SHP77 treated with DMSO at 0.1 percent for 48 hours (cell line): ENCODE measurements at regions not wholly inside any gene's neighbourhood (a gene's known extent, or its start where the extent isn't known, plus 50 kb on each side); places are given as distances from the start of the nearest gene placed in this dataset.
"Not testable (repeated sequence)": the region's sequence is repeated elsewhere in the genome, so short reads cannot be mapped to it uniquely, and the experiment has no call there.

ENCODE experiments used
- DNase-seq: peaks from one replicate; lab custom pipeline; 2025; lab: John Stamatoyannopoulos, UW

DNA sequence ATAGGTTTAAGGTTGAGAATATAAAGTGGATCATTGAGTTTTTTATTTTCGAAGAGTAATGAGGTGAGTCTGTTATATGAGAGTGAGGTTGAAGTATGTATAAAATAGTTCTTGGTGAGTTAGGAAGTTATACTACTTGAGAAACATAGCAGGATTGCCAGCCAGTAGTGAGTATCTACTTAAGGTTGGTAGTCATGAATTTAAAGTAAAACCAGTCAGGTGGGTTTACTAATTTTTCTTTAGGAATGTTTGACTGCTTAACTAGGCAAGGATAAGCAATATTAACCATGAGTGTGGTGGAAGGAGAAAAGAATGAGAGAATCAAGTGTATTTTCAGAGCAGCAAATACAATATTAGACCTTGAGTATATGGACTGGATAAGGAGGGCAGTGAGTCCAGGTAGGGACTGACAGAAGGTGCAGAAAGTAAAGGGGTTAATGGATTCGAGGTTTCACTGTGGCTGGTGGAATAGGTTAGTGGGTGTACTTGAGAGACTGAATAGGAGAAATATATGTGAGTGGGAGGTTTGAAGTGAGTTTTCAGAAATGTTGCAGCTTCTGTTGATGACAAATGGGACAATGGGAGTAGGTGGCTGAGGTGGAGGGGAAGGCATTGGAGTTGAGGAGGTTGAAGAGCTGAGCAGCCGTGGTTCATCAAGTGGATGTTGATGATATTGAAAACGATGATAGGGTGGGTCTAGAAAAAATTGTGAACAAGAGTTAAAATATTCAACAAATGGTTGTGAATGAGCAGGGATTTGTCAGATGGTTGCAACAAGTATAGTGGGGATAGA, 232.5 kb upstream of the ASCC3 start:
- no peak for DNase-seq

DNA sequence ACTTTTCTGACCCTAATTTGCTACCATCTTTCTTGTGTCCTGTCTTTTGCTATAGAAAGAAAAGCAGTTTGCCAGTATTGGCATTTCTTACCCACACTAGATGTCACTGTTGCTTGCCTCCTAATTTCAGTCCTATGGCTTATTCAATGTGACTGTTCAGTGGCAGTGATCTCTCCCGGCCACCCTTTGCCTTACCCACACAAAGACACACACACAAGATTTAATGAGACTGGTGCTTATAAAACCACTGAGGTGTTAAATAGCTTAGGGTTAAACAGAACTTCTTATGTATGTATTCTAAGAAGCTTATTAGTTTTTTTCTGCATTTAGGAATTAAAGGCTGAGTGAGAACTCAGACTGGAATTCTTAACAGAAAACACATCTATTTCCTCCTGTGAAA, 233.6 kb upstream of the ASCC3 start:
- peak; percentile 74 for DNase-seq

- DNase-seq: no peak
Measured at GRCh38 chr6:101116337-101116736, 235.2 kb upstream of the ASCC3 start.

DNA sequence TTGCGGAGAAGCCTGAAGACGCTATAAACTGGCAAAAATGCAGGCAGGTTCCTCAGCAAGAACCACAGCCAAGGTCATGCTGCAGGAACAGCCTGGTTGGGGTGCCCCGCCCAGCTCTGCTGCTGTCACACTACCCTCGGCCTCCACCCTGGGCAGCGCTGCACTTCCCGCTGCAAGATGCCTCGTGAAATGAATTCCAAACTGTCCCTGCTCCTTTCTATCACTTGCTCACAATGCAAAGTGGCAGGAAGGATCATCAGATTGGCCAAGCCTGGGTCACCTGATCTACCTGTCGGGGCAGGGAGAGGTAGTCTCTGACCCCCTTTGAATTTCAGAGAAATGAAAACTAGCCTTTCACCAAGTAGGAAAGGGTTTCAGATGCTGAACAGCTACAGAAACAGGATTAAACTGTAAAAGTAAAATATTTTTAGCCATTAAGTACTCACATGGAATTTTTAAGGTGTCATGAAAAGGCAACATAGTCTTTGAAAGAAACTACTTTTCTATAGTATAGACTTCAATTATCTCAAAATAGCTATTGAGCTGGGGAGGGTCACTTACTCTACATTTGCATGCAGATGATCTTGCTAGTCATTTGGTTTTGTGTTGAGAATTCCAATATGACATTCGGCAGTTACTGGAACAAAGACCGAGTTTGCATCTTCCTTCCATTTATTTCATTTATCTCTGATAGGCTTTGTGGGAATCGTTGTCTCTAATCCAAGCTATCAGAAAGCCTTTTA, 236.4 kb upstream of the ASCC3 start:
- no peak for DNase-seq

GRCh38 chr6:101118136-101118396, 236.9 kb upstream of the ASCC3 start:
- no peak for DNase-seq

DNA sequence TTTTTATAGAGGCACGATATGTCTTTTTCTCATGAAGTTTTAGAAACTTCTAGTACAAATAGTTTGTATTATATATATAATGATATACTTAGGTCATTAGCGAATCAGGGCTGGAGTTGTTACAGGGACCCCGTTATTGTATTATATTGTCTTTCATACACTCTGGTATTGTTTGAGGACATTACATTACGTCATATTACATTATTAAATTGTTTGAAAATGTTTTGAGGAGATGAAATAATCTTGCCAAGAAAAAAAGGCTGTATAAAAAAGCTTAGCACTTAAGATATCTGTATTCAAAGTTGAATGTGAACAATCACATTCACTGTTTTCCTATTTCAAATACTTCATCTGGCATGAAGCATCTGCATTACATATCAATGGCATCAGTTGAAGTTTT, 239.6 kb upstream of the ASCC3 start:
- DNase-seq: no peak

DNA sequence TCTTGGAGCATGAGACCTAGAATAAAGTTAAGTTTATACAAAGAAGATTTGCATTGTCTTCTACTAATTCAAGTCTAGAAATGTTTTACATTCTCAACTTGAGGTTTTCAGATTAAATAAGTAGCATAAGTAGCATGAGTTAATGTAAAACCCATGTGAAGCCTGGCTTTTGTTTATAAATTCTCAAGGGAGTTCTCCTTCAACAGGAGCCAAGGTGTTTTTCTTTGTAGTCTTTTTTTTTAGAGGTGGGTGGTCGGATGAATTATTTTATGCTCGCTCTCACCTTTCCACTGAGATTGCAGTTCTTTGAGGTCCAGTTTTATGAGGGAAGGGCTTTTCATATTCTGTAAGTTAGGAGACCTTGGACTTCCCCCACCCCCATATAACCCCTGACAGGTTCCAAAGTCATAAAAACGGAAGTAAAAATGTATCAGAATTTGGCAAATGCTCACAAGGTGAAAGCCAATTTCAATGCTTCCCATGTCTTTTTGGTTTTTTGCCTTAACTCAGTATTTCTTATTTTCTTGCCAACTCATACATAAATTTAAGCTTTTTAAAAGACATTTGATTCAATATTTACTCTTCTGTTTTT, 244.3 kb upstream of the ASCC3 start:
- no peak for DNase-seq

- DNase-seq: no peak
Measured at GRCh38 chr6:101126501-101126900, 245.4 kb upstream of the ASCC3 start.

GRCh38 chr6:101129851-101130250, 248.7 kb upstream of the ASCC3 start:
- DNase-seq: no peak

- DNase-seq: no peak
Measured at GRCh38 chr6:101146389-101146788, 247.1 kb upstream of the GRIK2 start.

GRCh38 chr6:101150226-101150625, 243.3 kb upstream of the GRIK2 start:
- no peak for DNase-seq

GRCh38 chr6:101157638-101158037, 235.9 kb upstream of the GRIK2 start:
- not testable (repeated sequence) for DNase-seq

GRCh38 chr6:101163611-101164010, 229.9 kb upstream of the GRIK2 start:
- no peak for DNase-seq

DNA sequence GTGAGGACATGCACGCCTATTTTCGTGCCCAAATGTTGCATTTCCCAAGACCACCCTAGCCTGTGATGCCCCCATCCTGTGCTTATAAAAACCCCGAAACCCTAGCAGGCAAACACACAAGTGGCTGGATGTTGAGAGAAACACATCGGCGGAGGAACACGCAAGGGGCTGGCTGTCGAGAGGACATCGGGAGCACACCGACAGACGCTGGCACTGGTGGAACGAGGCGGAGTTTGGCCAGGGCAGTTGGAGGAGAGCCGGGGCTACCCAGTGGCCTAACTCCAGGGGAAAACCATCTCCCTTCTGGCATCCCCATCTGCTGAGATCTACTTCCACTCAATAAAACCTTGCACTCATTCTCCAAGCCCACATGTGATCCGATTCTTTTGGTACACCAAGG, 225.9 kb upstream of the GRIK2 start:
- DNase-seq: no peak

DNA sequence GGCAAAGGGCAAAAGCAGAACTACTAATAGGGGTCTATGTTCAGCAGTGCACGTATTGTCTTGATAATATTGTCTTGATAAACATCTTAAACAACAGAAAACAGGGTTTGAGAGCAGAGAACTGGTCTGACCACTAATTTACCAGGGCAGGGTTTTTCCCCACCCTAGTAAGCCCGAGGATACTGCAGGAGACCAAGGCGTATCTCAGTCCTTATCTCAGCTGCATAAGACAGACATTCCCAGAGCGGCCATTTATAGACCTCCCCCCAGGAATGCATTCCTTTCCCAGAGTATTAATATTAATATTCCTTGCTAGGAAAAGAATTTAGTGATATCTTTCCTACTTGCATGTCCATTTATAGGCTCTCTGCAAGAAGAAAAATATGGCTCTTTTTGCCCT, 222.5 kb upstream of the GRIK2 start:
- DNase-seq: not testable (repeated sequence)

DNA sequence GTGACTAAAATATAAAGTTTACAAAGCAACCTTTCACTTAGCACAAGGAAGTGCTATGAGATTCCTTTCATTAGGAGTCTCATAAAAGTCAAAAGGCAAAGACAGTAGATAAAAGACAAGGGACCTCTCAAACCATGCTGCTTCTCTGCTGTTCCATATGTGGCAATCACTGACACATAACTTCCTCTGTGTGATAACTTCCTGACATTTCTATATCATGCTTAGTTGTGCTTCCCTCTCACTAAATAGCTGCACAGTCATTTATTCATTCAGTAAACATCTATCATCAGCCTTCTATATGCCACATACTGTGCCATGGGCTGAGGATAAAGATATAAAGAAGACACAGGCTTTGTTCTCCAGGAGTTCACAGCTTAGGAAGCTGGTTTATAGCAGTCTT, 214.8 kb upstream of the GRIK2 start:
- DNase-seq: no peak

DNA sequence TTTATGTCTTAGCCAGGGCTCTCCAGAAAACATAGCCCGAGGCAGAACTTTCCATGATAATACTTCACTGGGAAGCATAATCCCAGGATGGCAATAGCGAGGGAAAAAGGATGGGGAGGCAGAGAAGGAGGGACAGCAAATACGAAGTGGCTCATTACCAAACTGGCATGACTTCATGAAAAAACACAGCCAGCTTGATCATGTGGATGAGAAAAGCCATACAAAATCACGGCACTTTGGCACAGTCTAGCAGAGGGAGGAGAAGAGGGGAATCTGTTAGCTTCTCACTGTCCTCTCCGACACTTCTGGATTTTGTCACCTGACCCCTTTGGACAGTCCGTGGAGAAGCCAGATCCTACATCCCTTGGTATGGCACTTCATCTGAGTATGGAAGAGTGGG, 212.5 kb upstream of the GRIK2 start:
- DNase-seq: no peak

DNA sequence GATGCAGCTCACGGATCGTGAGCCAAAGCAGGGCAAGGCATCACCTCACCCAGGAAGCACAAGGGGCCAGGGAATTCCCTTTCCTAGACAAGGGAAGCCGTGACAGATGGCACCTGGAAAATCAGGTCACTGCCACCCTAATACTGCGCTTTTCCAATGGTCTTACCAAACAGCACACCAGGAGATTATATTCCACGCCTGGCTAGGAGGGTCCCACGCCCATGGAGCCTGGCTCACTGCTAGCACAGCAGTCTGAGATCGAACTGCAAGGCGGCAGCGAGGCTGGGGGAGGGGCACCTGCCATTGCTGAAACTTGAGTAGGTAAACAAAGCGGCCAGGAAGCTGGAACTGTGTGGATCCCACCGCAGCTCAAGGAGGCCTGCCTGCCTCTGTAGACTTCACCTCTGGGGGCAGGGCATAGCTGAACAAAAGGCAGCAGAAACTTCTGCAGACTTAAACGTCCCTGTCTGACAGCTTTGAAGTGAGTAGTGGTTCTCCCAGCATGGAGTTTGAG, 205.2 kb upstream of the GRIK2 start:
- peak; percentile 16 for DNase-seq

GRCh38 chr6:101195588-101195987, 197.9 kb upstream of the GRIK2 start:
- DNase-seq: no peak

- DNase-seq: no peak
Measured at GRCh38 chr6:101199441-101199840, 194.1 kb upstream of the GRIK2 start.

- DNase-seq: no peak
Measured at GRCh38 chr6:101202867-101203374, 190.6 kb upstream of the GRIK2 start.

DNA sequence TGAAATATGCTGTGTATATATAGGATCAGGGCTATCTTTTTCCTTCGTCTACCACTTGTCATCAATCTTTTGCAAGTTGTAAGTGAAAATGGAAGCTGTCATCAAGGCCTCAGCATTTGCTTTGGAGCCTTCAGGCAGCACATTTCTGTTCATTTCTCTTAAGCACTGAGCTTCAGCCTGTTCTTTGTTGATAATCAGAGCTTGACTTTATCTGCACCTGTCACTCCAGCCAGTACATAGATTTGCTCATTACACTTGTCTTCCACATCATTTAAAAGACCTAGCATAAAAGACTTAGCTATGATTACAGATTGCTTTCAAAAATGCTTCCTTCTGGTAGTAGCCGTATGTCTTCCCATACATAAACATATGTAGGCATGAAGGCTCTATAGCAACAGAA, 189.8 kb upstream of the GRIK2 start:
- no peak for DNase-seq

DNA sequence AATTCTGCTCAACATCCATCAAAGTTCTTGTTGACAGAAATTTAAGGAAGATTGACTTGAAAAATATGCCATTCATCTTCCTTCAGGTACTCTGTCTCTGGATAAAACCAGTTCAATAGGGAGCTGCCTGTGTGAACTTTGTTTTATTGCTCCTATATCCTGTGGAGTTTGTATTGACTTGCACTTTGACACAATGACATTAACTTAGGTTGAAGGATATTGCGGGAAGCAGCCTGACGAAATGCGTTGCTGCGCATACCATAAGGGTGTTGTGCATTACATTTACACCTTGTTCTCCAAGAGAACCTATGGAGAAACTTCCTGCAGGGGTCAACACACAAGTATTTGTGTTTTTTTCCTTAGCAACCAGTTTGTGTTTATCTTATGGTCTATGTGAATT, 185.4 kb upstream of the GRIK2 start:
- no peak for DNase-seq
